HL-60 (cell line): ENCODE measurements at regions not wholly inside any gene's neighbourhood (a gene's known extent, or its start where the extent isn't known, plus 50 kb on each side); places are given as distances from the start of the nearest gene placed in this dataset.
"Not testable (repeated sequence)": the region's sequence is repeated elsewhere in the genome, so short reads cannot be mapped to it uniquely, and the experiment has no call there.

Experiments used
- GABPA ChIP-seq: IDR thresholded peaks from 2 replicates; pipeline ENCODE4 v1.6.1; 2012; ENCODE audit warnings: low read depth
- POLR2AphosphoS5 ChIP-seq: IDR thresholded peaks from 2 replicates; pipeline ENCODE4 v1.6.1; 2012; ENCODE audit warnings: low read depth
- SPI1 ChIP-seq: IDR thresholded peaks from 2 replicates; pipeline ENCODE4 v1.6.1; 2012; ENCODE audit warnings: low read depth, mild to moderate bottlenecking, borderline replicate concordance

DNA sequence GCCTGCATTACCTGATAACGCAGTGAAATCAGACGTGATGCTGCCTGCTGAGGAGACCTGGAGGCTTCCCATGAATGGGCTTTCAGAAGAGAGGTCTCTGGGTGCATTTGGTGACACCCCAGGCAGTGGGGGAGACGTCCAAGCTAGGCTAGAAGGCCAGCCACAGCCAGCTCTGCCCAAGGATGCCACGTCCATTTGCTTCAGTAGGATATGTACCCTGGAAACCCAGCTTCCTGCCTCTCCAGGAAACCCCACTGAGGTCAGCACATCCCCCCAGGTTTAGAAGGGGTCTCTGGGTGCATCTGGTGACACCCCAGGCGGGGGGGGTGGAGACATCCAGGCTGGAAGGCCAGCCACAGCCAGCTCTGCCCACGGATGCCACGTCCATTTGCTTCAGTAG lies 2844.6 kb downstream of the RPIA start:
- TF ChIP-seq GABPA, POLR2AphosphoS5, SPI1: not testable (repeated sequence)
